Gastrocnemius medialis (tissue), 4 donors: ENCODE measurements at regions not wholly inside any gene's neighbourhood (a gene's known extent, or its start where the extent isn't known, plus 50 kb on each side); places are given as distances from the start of the nearest gene placed in this dataset.
A peak's percentile ranks its signal among the peaks of the same experiment; 100 is the strongest.

ENCODE experiments used
- ATAC-seq, 2 donors: fragments of 150-250 bp; one replicate each; pipeline ENCODE4 v1.9.1; 2016
- DNase-seq, 2 donors: peaks; one replicate each; pipeline ENCODE4 v3.0.0-alpha.2; 2019
- H3K27ac ChIP-seq, 4 donors: fragments of 200-600 bp; sonication (generic); 1 replicate in 1 of 4; 2 replicates in 3 of 4; pipeline ENCODE4 v1.5.1; 2016 to 2018; ENCODE audit warnings: mild to moderate bottlenecking in 2 of 4, moderate library complexity in 1 of 4
- H3K27me3 ChIP-seq, 3 donors: fragments of 200-600 bp; sonication (generic) in 2 of 3; 1 replicate in 1 of 3; 2 replicates in 2 of 3; pipeline versions ENCODE4 v1.5.1 to v1.6.0; 2016 to 2019; ENCODE audit warnings: mild to moderate bottlenecking in 1 of 3, moderate library complexity in 1 of 3
- H3K36me3 ChIP-seq, 2 donors: fragments of 200-600 bp; sonication (generic) in 1 of 2; one replicate each; pipeline ENCODE4 v1.5.1; 2017 to 2018
- H3K4me1 ChIP-seq, 2 donors: fragments of 200-600 bp; sonication (generic) in 1 of 2; one replicate each; pipeline ENCODE4 v1.5.1; 2016 to 2017; ENCODE audit warnings: mild to moderate bottlenecking in 2 of 2
- H3K4me3 ChIP-seq, 4 donors: fragments of 200-600 bp; sonication (generic) in 3 of 4; 1 replicate in 1 of 4; 2 replicates in 3 of 4; pipeline ENCODE4 v1.5.1; 2016 to 2019; ENCODE audit warnings: mild to moderate bottlenecking in 2 of 4
- H3K9me3 ChIP-seq, 3 donors: fragments of 200-600 bp; sonication (generic) in 2 of 3; 1 replicate in 1 of 3; 2 replicates in 2 of 3; pipeline ENCODE4 v1.5.1; 2016 to 2019
- CTCF ChIP-seq, 5 experiments: fragments of 450-650 bp in 3 of 5; fragments of 200-600 bp in 2 of 5; sonication (generic) in 2 of 5; IDR thresholded peaks in 4 of 5; conservative IDR thresholded peaks in 1 of 5; 1 replicate in 4 of 5; 2 replicates in 1 of 5; pipeline ENCODE4 v1.5.1; 2016 to 2019; ENCODE audit warnings: antibody characterized with exemption in 5 of 5, mild to moderate bottlenecking in 3 of 5, moderate library complexity in 3 of 5
- POLR2A ChIP-seq, 2 donors: fragments of 450-650 bp; IDR thresholded peaks; one replicate each; pipeline ENCODE4 v1.6.1; 2017; ENCODE audit warnings: antibody characterized with exemption in 2 of 2, mild to moderate bottlenecking in 2 of 2, moderate library complexity in 2 of 2
- in situ Hi-C, 4 donors: fragments of 200-750 bp; cut with MboI; loops; one replicate each; pipeline versions ENCODE4 v1.15.0 to v1.8.0; 2017; ENCODE audit warnings: low sequenced_read_pairs in 4 of 4
- intact Hi-C: fragments of 100-400 bp; cut with DNase I; formaldehyde crosslinking; loops from one replicate; pipeline ENCODE4 v1.15.1; 2023; ENCODE audit warnings: low total_unique reads

- H3K36me3 ChIP-seq: no peaks in the 10 kb centered on the region
- TF ChIP-seq CTCF (IDR thresholded peaks at IDR 0.05 in 4 of 5, conservative IDR thresholded peaks at IDR 0.05 in 1 of 5): no peak
- H3K9me3 ChIP-seq: no peaks in the 10 kb centered on the region
- H3K4me3 ChIP-seq: no peak overlapping the region
- in situ Hi-C loops: no loop called here
- no peaks in the 10 kb centered on the region for H3K4me1 ChIP-seq
- no peaks in the 10 kb centered on the region for H3K27me3 ChIP-seq
- DNase-seq: no peak
- intact Hi-C loops: no loop called here
- ATAC-seq: no peak
- H3K27ac ChIP-seq: no peak overlapping the region
Observed at GRCh38 chr2:143847257-143847656, 672.7 kb downstream of the ZEB2 start.

GRCh38 chr2:143844986-143845385 is 674.9 kb downstream of the ZEB2 start:
- intact Hi-C loops: no loop called here
- Histone ChIP-seq H3K36me3 (no peaks in the 10 kb centered on the region), H3K9me3 (no peaks in the 10 kb centered on the region), H3K27ac (no peak overlapping the region), H3K4me1 (no peaks in the 10 kb centered on the region), H3K27me3 (peaks cover 0 to 4% (median 0%) of the 10 kb centered on the region in 3 donors), H3K4me3 (peak overlapping the region in 1 of 4 donors; percentile 9)
- DNase-seq: no peak
- no peak for TF ChIP-seq CTCF (IDR thresholded peaks at IDR 0.05 in 4 of 5, conservative IDR thresholded peaks at IDR 0.05 in 1 of 5)
- no peak for TF ChIP-seq POLR2A (IDR thresholded peaks at IDR 0.05)
- in situ Hi-C loops: no loop called here
- no peak for ATAC-seq

GRCh38 chr2:143843686-143844085 is 676.2 kb downstream of the ZEB2 start:
- no peak for ATAC-seq
- in situ Hi-C loops: no loop called here
- Histone ChIP-seq H3K27ac (no peak overlapping the region), H3K27me3 (peaks cover 0 to 4% (median 0%) of the 10 kb centered on the region in 3 donors), H3K9me3 (no peaks in the 10 kb centered on the region), H3K36me3 (no peaks in the 10 kb centered on the region), H3K4me1 (no peaks in the 10 kb centered on the region), H3K4me3 (no peak overlapping the region)
- TF ChIP-seq POLR2A (IDR thresholded peaks at IDR 0.05): no peak
- no peak for TF ChIP-seq CTCF (IDR thresholded peaks at IDR 0.05 in 4 of 5, conservative IDR thresholded peaks at IDR 0.05 in 1 of 5)
- intact Hi-C loops: no loop called here
- DNase-seq: no peak

GRCh38 chr2:143842836-143843235 is 677.1 kb downstream of the ZEB2 start:
- DNase-seq (no peak), ATAC-seq (no peak)
- peaks cover 0 to 4% (median 0%) of the 10 kb centered on the region in 3 donors for H3K27me3 ChIP-seq
- no peaks in the 10 kb centered on the region for H3K9me3 ChIP-seq
- in situ Hi-C loops: no loop called here
- H3K4me1 ChIP-seq: no peaks in the 10 kb centered on the region
- H3K4me3 ChIP-seq: no peak overlapping the region
- no peaks in the 10 kb centered on the region for H3K36me3 ChIP-seq
- no peak overlapping the region for H3K27ac ChIP-seq
- intact Hi-C loops: no loop called here
- no peak for TF ChIP-seq CTCF (IDR thresholded peaks at IDR 0.05 in 4 of 5, conservative IDR thresholded peaks at IDR 0.05 in 1 of 5)
- no peak for TF ChIP-seq POLR2A (IDR thresholded peaks at IDR 0.05)

- in situ Hi-C loops: no loop called here
- TF ChIP-seq CTCF (IDR thresholded peaks at IDR 0.05 in 4 of 5, conservative IDR thresholded peaks at IDR 0.05 in 1 of 5) (no peak), POLR2A (IDR thresholded peaks at IDR 0.05) (no peak)
Observed at GRCh38 chr2:143841935-143842334, 678.0 kb downstream of the ZEB2 start.

More at GRCh38 chr2:143841935-143842334, 678.0 kb downstream of the ZEB2 start:
- Histone ChIP-seq H3K27me3 (peaks cover 0 to 4% (median 0%) of the 10 kb centered on the region in 3 donors), H3K36me3 (no peaks in the 10 kb centered on the region), H3K9me3 (no peaks in the 10 kb centered on the region), H3K4me3 (no peak overlapping the region), H3K4me1 (no peaks in the 10 kb centered on the region), H3K27ac (no peak overlapping the region)
- intact Hi-C loops: no loop called here
- no peak for DNase-seq
- ATAC-seq: no peak
